Hepatocyte (in vitro differentiated cells): ENCODE measurements at regions not wholly inside any gene's neighbourhood (a gene's known extent, or its start where the extent isn't known, plus 50 kb on each side); places are given as distances from the start of the nearest gene placed in this dataset.

ENCODE experiments used
- EZH2phosphoT487 ChIP-seq: fragments of 200-600 bp; sonication (generic); IDR thresholded peaks from one replicate; pipeline ENCODE4 v1.6.1; 2018; ENCODE audit warnings: antibody characterized with exemption, mild to moderate bottlenecking, low read depth, moderate library complexity; ENCODE audit not compliant: unreplicated experiment, severe bottlenecking
- TF ChIP-seq, protein P1 (sequence below): fragments of 200-600 bp; sonication (generic); IDR thresholded peaks from 2 replicates; pipeline ENCODE4 v1.5.1; 2016; ENCODE audit warnings: antibody characterized with exemption, mild to moderate bottlenecking; ENCODE audit not compliant: poor library complexity

DNA sequence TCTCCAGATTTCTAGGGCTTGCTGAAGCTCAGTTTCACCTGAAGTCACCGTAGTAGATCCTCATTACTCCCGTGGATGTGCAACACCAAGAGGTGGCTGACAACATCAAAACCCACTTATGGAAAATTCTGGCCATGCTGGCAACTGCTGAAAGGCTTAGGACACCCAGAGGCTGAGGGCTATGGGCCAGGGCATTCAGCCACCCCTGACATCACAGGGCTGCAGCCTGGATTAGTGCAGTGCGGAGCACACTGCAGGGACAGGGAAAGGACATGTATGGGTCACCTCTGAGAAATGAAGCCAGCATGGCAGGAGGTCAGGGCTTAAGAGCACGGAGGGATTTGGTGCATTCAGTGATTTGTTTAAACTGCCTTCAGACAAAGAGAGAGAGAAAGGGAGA lies 300.6 kb downstream of the TDRD15 start:
- TF ChIP-seq, protein P1, sequence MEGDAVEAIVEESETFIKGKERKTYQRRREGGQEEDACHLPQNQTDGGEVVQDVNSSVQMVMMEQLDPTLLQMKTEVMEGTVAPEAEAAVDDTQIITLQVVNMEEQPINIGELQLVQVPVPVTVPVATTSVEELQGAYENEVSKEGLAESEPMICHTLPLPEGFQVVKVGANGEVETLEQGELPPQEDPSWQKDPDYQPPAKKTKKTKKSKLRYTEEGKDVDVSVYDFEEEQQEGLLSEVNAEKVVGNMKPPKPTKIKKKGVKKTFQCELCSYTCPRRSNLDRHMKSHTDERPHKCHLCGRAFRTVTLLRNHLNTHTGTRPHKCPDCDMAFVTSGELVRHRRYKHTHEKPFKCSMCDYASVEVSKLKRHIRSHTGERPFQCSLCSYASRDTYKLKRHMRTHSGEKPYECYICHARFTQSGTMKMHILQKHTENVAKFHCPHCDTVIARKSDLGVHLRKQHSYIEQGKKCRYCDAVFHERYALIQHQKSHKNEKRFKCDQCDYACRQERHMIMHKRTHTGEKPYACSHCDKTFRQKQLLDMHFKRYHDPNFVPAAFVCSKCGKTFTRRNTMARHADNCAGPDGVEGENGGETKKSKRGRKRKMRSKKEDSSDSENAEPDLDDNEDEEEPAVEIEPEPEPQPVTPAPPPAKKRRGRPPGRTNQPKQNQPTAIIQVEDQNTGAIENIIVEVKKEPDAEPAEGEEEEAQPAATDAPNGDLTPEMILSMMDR: no peak
- TF ChIP-seq EZH2phosphoT487: no peak
